ENCODE measurements at regions not wholly inside any gene's neighbourhood (a gene's known extent, or its start where the extent isn't known, plus 50 kb on each side); places are given as distances from the start of the nearest gene placed in this dataset.

DNA sequence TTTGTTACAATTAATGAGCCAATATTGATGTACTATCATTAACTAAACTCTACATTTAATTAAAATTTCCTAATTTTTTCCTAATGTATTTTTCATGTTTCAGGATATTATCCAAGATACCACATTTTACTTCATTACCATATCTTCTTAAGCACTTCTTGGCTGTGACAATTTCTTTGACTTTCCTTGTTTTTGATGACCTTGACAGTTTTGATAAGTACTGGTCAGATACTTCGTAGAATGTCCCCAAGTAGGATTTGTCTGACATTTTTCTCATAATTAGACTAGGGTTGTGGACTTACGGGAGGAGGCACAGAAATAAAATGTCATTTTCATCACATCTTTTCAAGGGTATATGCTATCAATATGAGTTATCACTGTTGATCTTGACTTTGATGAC, 700.9 kb downstream of the BCL11B start:
- no peak for DNase-seq

DNA sequence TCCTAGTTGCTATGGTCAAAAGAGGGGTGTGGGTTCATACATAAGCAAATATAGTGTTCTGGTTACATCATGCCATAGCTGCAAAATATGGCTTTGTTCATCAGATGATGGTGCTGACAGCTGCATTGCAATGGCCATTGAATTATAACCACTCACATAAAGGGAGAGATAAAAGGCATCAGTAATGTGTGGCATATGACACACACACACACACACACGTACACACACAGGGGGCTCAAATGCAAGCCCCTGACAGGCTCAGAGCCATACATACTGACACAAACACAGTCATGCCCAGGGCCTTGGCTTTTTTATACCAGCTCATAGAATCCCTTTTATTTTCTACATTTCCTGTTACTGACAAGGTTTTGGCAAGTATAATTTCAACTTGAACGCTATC, 698.9 kb downstream of the BCL11B start:
- DNase-seq: no peak

- DNase-seq: no peak
Measured at GRCh38 chr14:98576463-98576862, 695.5 kb downstream of the BCL11B start.

GRCh38 chr14:98578204-98578603, 693.8 kb downstream of the BCL11B start:
- no peak for DNase-seq

DNA sequence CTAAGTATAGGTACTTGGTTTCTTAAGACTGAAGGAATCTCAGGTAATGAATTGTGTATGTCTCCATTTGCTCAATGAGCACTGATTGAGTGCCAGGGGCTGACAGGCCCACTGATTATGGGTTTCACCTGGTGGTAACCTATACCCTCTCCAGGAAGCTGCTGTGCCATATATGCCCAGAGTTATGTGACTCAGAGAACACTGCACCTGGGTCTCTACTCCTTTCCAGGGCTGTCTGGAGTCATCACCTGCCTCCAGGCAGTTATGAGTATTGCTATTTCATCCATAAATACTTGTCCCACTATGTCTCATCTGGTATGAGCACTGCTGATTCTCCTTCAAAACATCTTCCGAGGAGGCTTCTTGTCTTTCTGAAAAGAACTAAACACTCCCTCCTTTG, 692.9 kb downstream of the BCL11B start:
- DNase-seq: no peak

DNA sequence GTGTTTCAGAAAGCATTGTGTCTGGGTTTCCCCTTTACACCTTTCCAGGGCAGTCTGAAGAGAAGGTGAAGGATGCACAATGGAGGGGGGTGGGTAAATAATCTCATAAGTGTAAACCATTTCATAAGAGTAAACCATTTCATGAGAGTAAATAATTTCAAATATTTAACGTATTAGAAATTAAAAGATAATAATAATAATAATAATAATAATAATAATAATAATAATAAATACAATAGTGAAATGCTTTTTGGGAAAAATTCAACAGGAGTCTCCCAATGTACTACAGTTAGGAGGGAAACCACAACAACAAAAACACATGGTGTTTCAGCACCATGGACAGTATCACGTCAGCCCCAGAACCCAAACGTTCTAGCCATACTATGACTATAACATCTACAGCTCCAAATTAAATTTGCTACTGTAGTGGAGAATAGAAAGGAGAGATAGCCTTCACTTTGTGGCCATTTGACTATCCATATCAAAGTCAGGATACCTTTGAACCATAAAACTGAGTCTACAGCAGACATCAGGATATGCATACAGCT, 691.8 kb downstream of the BCL11B start:
- DNase-seq: no peak

DNA sequence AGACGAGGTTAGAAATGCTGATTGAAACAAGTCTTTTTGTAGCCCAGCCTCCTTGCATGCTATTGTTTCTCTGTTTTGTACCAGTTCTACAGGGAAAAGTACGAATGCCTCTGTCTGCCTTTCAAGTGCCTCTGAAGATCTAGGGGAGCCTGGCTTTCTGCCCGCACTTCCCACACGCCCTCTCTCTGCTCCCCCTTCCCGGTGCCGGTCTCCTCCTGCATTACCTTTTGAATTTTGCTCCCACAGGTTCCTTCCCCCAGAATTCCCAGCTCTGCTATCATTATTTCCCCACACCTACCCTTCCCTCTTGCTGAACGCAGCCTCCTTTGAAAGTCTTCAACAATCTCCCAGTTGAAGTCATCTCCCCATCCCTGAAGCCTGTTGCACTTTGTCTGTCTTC, 689.7 kb downstream of the BCL11B start:
- DNase-seq: no peak

- DNase-seq: no peak
Measured at GRCh38 chr14:98591161-98591560, 680.8 kb downstream of the BCL11B start.

- peak; percentile 41 for DNase-seq
Measured at GRCh38 chr14:98592611-98593170, 679.3 kb downstream of the BCL11B start.

DNA sequence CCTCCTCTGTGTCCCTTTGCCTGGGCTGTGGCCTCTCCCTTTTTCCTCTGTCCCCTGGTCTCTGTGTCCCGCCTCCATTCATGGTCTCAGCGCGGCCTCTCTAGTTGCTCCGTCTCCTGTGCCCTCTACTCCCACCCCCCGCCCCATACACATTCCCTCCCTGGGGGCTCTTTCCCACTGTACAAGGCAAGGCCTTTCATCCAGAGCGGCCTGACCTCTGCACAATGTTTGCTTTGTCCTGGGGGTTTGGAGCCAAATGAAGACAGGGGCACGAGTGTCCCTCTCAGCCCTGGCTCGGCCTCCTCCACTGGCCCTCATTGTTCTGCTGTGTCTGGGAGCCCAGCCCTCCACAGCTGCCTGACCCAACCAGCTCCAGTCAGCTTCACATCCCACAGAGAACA, 678.6 kb downstream of the BCL11B start:
- DNase-seq: no peak

DNA sequence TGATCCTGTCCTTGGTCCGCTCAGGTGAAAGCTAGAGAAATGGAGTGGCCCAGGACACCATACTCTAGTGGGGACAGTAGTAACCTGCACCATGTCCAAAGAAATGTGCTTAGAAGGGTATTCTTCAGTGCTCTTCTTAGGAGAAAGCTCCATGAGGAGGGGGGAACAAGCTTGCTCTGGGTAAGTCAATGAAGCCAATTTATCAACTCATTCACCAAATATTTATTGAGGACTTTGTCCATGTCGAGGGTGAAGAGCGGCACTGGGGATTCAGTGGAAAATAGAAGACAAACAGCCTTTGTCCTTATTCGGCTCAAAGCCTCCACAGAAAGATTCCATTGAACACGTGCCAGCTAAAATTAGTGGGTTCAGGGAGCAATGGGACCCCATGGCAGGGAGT, 677.8 kb downstream of the BCL11B start:
- no peak for DNase-seq

GRCh38 chr14:98598576-98598975, 673.4 kb downstream of the BCL11B start:
- no peak for DNase-seq

- peak; percentile 67 for DNase-seq
Measured at GRCh38 chr14:98599082-98599481, 672.9 kb downstream of the BCL11B start.

DNA sequence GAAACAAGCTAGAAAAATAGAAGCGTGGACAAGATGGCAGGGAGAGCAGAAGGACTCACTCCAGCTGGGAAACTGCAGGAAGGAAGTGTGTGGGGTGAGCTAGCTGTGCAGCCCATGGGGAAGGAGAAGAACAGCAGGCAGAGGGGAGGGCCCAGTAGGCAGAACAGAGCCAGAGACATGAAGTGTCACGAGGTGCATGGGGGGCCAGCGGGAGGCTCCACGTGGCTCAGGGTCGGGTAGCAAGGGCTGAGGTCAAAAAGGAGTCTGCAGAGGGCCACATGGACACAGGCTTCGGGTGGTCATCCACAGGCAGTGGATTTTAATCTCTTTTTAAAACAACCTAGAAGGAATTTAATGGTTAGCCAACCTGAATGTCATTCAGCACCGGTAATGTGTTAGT, 669.0 kb downstream of the BCL11B start:
- no peak for DNase-seq

DNA sequence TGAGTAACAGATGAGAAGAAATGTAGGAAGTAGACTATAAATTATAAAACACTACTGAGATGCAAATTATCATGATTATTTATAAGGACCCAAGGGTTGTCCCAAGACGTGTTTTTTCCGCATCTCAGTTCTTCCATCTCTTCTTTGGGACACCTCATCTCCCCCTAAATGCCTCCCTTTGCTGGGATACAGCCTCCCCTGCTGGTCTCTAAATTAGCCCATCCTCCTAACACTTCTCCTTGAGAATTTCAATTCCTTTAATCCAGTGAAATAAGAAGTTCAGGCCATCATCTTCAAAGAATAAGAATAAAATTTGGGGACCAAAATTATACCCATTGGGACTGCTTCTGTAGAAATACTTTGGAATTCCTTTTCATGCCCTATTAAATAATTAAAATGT, 667.0 kb downstream of the BCL11B start:
- DNase-seq: no peak

DNA sequence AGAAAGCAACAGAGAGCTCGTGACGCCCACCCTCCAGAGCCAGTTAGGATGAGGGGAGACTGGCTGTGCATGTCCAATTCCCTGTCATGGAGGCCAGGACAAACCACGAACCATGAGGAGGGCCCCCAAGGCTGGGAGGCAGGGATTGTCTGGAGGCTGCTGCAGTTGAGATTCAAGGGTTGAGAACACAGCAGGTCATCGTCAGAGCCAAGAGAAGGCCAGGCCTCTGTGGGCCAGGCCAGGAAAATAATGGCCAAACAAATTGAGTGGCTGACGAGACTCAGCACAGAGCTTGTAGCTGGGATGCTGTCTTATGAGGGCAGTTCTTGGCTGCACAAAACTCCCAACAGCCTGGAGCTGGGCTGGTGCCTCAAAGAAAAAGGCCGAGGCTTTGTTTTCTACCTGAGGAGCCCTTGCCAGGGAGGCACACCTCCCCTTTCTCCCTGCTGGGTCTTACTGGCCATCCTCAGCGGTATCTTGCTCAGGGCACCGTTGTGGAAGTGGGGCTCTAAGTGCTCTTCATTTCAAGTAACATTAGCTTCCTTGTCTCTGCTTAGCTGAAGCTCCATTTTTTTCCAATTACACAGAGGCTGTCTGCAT, 665.9 kb downstream of the BCL11B start:
- DNase-seq: no peak

- no peak for DNase-seq
Measured at GRCh38 chr14:98606816-98607215, 665.2 kb downstream of the BCL11B start.

GRCh38 chr14:98607341-98607910, 664.6 kb downstream of the BCL11B start:
- no peak for DNase-seq

- DNase-seq: no peak
Measured at GRCh38 chr14:98608071-98609060, 663.6 kb downstream of the BCL11B start.

GRCh38 chr14:98612434-98613200, 659.4 kb downstream of the BCL11B start:
- peak; percentile 56 for DNase-seq

DNA sequence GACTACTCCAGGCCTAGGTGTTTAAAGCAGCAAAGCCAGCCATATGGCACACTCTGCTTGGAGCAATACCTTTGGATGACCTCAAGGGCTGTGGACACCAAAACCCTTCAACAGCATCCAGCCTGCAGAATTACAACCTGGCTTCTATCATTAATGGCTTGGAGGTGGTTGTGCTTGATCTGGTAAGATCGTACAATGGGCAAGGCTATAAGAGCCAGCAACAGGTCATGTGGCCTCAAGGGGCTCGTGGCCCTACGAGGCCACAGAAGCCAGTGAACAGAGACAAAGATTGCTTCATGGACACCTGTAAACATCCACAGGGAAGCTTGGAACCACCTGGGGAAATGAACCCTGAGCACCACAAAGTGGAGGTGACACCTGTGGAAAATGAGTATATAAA, 657.3 kb downstream of the BCL11B start:
- peak; percentile 19 for DNase-seq

GRCh38 chr14:98622208-98623051, 649.6 kb downstream of the BCL11B start:
- DNase-seq: no peak
